Karpas-422 (cell line): ENCODE measurements at regions not wholly inside any gene's neighbourhood (a gene's known extent, or its start where the extent isn't known, plus 50 kb on each side); places are given as distances from the start of the nearest gene placed in this dataset.

Source experiments
- DNase-seq: peaks from one replicate; pipeline ENCODE4 v3.0.0-alpha.2; 2015
- H2AFZ ChIP-seq: fragments of 200-600 bp; sonication (generic); 2 replicates; pipeline ENCODE4 v1.6.1; 2014; ENCODE audit warnings: antibody characterized with exemption, low read length, mixed read lengths
- H3K27ac ChIP-seq: fragments of 200-600 bp; sonication (generic); 2 replicates; pipeline ENCODE4 v1.5.1; 2014; ENCODE audit warnings: mild to moderate bottlenecking, low read length, moderate library complexity
- H3K27me3 ChIP-seq: fragments of 200-600 bp; sonication (generic); 2 replicates; pipeline ENCODE4 v1.6.1; 2014; ENCODE audit warnings: low read length, mixed read lengths
- H3K36me3 ChIP-seq: fragments of 200-600 bp; sonication (generic); 2 replicates; pipeline ENCODE4 v1.6.1; 2014; ENCODE audit warnings: low read length, mixed read lengths; ENCODE audit not compliant: insufficient read depth
- H3K4me1 ChIP-seq: fragments of 200-600 bp; sonication (generic); 2 replicates; pipeline ENCODE4 v1.6.1; 2014; ENCODE audit warnings: mild to moderate bottlenecking, low read length, mixed read lengths
- H3K4me2 ChIP-seq: fragments of 200-600 bp; sonication (generic); 2 replicates; pipeline ENCODE4 v1.6.1; 2014; ENCODE audit warnings: low read length, low read depth, mild to moderate bottlenecking; ENCODE audit not compliant: poor library complexity, severe bottlenecking
- H3K4me3 ChIP-seq: fragments of 200-600 bp; sonication (generic); 2 replicates; pipeline ENCODE4 v1.5.1; 2014; ENCODE audit warnings: mild to moderate bottlenecking, antibody characterized with exemption, low read length, mixed read lengths
- H3K79me2 ChIP-seq: fragments of 200-600 bp; sonication (generic); 2 replicates; pipeline ENCODE4 v1.6.1; 2014; ENCODE audit warnings: mild to moderate bottlenecking, low read length, mixed read lengths
- H3K9ac ChIP-seq: fragments of 200-600 bp; sonication (generic); 2 replicates; pipeline ENCODE4 v1.6.0; 2014; ENCODE audit warnings: low read length
- H3K9me2 ChIP-seq: fragments of 200-600 bp; sonication (generic), shearing (Covaris generic); replicated peaks from 2 replicates; pipeline ENCODE4 v1.6.0; 2014; ENCODE audit warnings: mild to moderate bottlenecking, low read length, moderate library complexity; ENCODE audit not compliant: insufficient read depth
- H3K9me3 ChIP-seq: fragments of 300-700, 200-600 bp; sonication (generic); 2 replicates; pipeline ENCODE4 v1.6.1; 2014; ENCODE audit warnings: low read length, mixed read lengths
- H4K20me1 ChIP-seq: fragments of 200-600 bp; sonication (generic); 2 replicates; pipeline ENCODE4 v1.6.1; 2014; ENCODE audit warnings: mild to moderate bottlenecking, antibody characterized with exemption, low read length, low read depth; ENCODE audit not compliant: insufficient read depth

- no peak for DNase-seq
- Histone ChIP-seq H3K9ac (no peak overlapping the region), H3K27ac (no peak overlapping the region)
Measured at GRCh38 chrX:138954976-138955375, 243.5 kb upstream of the FGF13 start.

DNA sequence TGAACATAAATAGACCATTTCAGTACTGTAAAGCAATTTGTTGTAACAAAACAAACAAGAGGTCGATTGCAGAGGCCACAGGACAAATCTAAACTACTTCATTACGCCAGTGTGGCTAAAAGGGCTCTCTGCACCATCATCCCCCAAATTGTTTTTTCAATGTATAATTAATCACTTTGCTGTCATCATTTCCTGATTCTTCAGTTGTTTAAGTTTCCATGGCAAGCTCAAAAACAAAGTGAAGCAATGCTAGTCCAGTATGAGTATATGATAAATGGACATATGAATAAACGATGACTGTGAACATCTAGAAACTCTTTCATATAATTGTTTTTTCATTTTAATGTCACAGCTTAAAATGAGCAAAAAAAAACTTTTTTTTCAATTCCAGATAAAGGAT lies 235.4 kb upstream of the FGF13 start:
- Histone ChIP-seq H3K79me2 (no peaks in the 10 kb centered on the region), H3K9me3 (peaks cover 11% of the 10 kb centered on the region; the same call in 1 of the 2 replicates), H3K9ac (no peak overlapping the region), H3K36me3 (no peaks in the 10 kb centered on the region), H2AFZ (no peak overlapping the region), H3K4me1 (no peaks in the 10 kb centered on the region), H3K4me2 (no peak overlapping the region), H3K4me3 (no peak overlapping the region), H3K9me2 (no peaks in the 10 kb centered on the region), H3K27ac (no peak overlapping the region), H3K27me3 (no peaks in the 10 kb centered on the region), H4K20me1 (no peaks in the 10 kb centered on the region)
- no peak for DNase-seq

More at GRCh38 chrX:138954976-138955375, 243.5 kb upstream of the FGF13 start:
- H4K20me1 ChIP-seq, result no peaks in the 10 kb centered on the region
- no peaks in the 10 kb centered on the region for H3K36me3 ChIP-seq
- H2AFZ ChIP-seq, result no peak overlapping the region
- H3K4me1 ChIP-seq, result no peaks in the 10 kb centered on the region
- no peaks in the 10 kb centered on the region for H3K9me3 ChIP-seq
- H3K79me2 ChIP-seq, result no peaks in the 10 kb centered on the region
- no peak overlapping the region for H3K4me2 ChIP-seq
- no peak overlapping the region for H3K4me3 ChIP-seq
- no peaks in the 10 kb centered on the region for H3K9me2 ChIP-seq
- H3K27me3 ChIP-seq, result no peaks in the 10 kb centered on the region

- Histone ChIP-seq H3K9me3 (peaks cover 11% of the 10 kb centered on the region; the same call in 1 of the 2 replicates), H3K9ac (no peak overlapping the region), H3K27me3 (no peaks in the 10 kb centered on the region), H2AFZ (no peak overlapping the region), H3K27ac (no peak overlapping the region), H3K4me1 (no peaks in the 10 kb centered on the region), H3K9me2 (no peaks in the 10 kb centered on the region), H4K20me1 (no peaks in the 10 kb centered on the region), H3K36me3 (no peaks in the 10 kb centered on the region), H3K4me2 (no peak overlapping the region), H3K79me2 (no peaks in the 10 kb centered on the region), H3K4me3 (no peak overlapping the region)
- no peak for DNase-seq
Measured at GRCh38 chrX:138945219-138945618, 233.7 kb upstream of the FGF13 start.

GRCh38 chrX:138939038-138939437 lies 227.5 kb upstream of the FGF13 start:
- Histone ChIP-seq H3K27ac (no peak overlapping the region), H3K36me3 (no peaks in the 10 kb centered on the region), H2AFZ (no peak overlapping the region), H3K9me3 (peaks cover 9% of the 10 kb centered on the region; the same call in 1 of the 2 replicates), H3K9ac (no peak overlapping the region), H3K79me2 (no peaks in the 10 kb centered on the region), H3K4me3 (no peak overlapping the region), H3K4me1 (no peaks in the 10 kb centered on the region), H3K4me2 (no peak overlapping the region), H4K20me1 (no peaks in the 10 kb centered on the region), H3K27me3 (no peaks in the 10 kb centered on the region), H3K9me2 (no peaks in the 10 kb centered on the region)
- DNase-seq, result no peak

GRCh38 chrX:138938003-138938402 lies 226.5 kb upstream of the FGF13 start:
- no peak overlapping the region for H3K9ac ChIP-seq
- no peak overlapping the region for H3K4me3 ChIP-seq
- no peak overlapping the region for H2AFZ ChIP-seq
- no peaks in the 10 kb centered on the region for H4K20me1 ChIP-seq
- no peaks in the 10 kb centered on the region for H3K36me3 ChIP-seq
- no peaks in the 10 kb centered on the region for H3K9me2 ChIP-seq
- H3K4me1 ChIP-seq, result no peaks in the 10 kb centered on the region
- peaks cover 10% of the 10 kb centered on the region; the same call in 1 of the 2 replicates for H3K9me3 ChIP-seq
- no peak overlapping the region for H3K27ac ChIP-seq
- H3K27me3 ChIP-seq, result no peaks in the 10 kb centered on the region
- no peak for DNase-seq
- no peak overlapping the region for H3K4me2 ChIP-seq
- H3K79me2 ChIP-seq, result no peaks in the 10 kb centered on the region

GRCh38 chrX:138931212-138931611 lies 219.7 kb upstream of the FGF13 start:
- H4K20me1 ChIP-seq, result no peaks in the 10 kb centered on the region
- H3K4me1 ChIP-seq, result no peaks in the 10 kb centered on the region
- no peaks in the 10 kb centered on the region for H3K36me3 ChIP-seq
- H2AFZ ChIP-seq, result no peak overlapping the region
- no peak overlapping the region for H3K9ac ChIP-seq
- H3K9me3 ChIP-seq, result 0 out of 2 replicates have a peak, but pooled peaks cover 3% of the 10 kb centered on the region
- no peak overlapping the region for H3K4me2 ChIP-seq
- H3K27me3 ChIP-seq, result no peaks in the 10 kb centered on the region
- no peak overlapping the region for H3K27ac ChIP-seq
- DNase-seq, result no peak
- H3K9me2 ChIP-seq, result no peaks in the 10 kb centered on the region
- H3K4me3 ChIP-seq, result no peak overlapping the region
- no peaks in the 10 kb centered on the region for H3K79me2 ChIP-seq

DNA sequence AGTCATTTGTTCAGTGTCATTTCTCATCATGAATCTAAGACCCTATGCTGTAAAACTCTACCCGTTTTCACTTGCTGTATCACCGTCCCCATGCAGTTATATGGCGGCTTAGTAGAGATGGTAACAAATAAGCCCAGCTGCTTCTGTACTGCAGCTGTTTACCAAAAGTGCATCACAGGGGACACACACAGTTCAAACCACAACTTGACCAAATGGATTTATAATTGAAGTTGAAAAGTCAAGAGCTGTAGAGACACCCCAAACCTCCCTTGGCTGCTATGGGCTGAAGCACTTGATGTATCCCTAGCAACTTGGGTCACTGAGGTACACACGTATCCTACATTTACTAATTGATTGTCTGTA lies 219.0 kb upstream of the FGF13 start:
- no peaks in the 10 kb centered on the region for H3K4me1 ChIP-seq
- H3K36me3 ChIP-seq, result no peaks in the 10 kb centered on the region
- H3K4me2 ChIP-seq, result no peak overlapping the region
- H3K9me2 ChIP-seq, result no peaks in the 10 kb centered on the region; the same call in 1 of the 2 replicates
- H3K9me3 ChIP-seq, result 0 out of 2 replicates have a peak, but pooled peaks cover 3% of the 10 kb centered on the region
- H3K79me2 ChIP-seq, result no peaks in the 10 kb centered on the region
- no peak overlapping the region for H2AFZ ChIP-seq
- no peak overlapping the region for H3K9ac ChIP-seq
- no peak overlapping the region for H3K27ac ChIP-seq
- no peak for DNase-seq
- H3K27me3 ChIP-seq, result no peaks in the 10 kb centered on the region
- no peaks in the 10 kb centered on the region for H4K20me1 ChIP-seq
- no peak overlapping the region for H3K4me3 ChIP-seq

GRCh38 chrX:138929926-138930582 lies 218.5 kb upstream of the FGF13 start:
- Histone ChIP-seq H3K9ac (no peak overlapping the region), H3K4me1 (no peaks in the 10 kb centered on the region), H3K79me2 (no peaks in the 10 kb centered on the region), H3K4me3 (no peak overlapping the region), H3K9me2 (no peaks in the 10 kb centered on the region; the same call in 1 of the 2 replicates), H4K20me1 (no peaks in the 10 kb centered on the region), H3K9me3 (0 out of 2 replicates have a peak, but pooled peaks cover 3% of the 10 kb centered on the region), H3K4me2 (no peak overlapping the region), H2AFZ (no peak overlapping the region), H3K27me3 (no peaks in the 10 kb centered on the region), H3K27ac (no peak overlapping the region), H3K36me3 (no peaks in the 10 kb centered on the region)
- no peak for DNase-seq
